Mesenteric fat pad (tissue), 1 donor: ENCODE measurements at regions not wholly inside any gene's neighbourhood (a gene's known extent, or its start where the extent isn't known, plus 50 kb on each side); places are given as distances from the start of the nearest gene placed in this dataset.

Experiments
- DNase-seq: peaks from one replicate; pipeline ENCODE4 v3.0.0-alpha.2; 2020; ENCODE audit warnings: low spot score
- donor health status: DM: yes; HTN: yes; CAD: no.

DNA sequence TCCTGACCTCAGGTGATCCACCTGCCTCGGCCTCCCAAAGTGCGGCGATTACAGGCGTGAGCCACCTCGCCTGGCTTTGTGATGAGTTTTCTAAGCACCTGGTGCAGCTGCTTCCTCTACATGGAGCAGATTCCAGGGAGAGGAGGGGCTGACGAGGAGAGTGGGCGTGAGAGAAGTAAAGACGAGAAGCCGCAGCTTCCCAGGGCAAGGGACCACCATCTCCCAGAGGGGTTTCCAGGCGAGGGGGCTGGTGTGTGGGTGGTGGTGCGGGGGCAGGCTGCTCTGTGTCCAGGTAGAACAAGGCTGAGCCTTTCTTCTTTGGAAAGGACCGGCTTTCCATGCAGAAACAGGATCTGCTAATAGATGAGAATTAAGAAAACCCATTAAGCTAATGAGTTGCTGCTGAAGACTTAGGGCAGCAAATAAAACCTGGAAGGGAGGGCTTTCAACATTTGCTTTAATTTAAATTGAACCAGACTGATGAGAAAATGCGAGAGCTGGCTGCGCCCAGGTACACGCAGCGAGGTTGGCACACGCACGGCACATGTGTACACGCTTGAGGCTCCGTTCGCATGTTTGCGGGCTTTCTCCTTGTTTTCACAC lies 236.7 kb downstream of the RBFOX3 start:
- no peak for DNase-seq

DNA sequence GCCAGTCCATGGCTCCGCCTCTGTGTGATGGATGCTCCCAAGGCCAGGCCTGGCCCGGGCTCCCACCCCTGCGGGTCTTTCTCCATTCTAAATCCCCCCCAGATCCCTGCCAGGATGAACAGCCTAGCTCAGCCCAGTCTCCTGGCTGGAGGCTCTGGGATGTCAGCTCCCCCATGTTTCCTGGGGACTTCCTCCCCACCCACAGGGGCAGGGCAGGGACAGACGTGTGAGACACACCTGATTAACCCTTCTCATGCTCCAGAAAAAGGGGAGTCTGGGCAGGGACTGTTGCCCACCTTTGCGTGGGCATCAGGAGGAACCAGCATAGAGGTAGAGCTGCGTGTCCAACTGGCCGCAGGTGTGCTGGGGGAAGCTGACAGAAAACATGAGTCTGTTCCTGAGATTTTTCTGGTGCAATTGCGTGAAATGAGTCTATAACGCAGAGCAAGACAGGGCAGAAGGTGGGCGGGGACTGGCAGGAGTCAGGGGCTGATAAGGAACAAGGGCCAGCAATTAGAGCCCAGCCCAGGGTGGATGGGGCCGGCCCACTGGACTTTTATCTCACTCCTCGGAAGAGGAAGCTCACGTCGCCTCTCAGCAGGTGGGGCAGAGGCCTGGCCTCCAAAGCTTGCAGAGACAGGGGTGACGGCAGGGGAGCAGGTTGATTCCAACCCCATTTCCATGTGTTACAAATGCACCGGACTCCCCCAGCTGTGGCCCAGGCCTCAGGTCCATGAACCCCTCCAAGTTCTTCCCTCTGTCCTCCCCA lies 238.2 kb downstream of the RBFOX3 start:
- no peak for DNase-seq

DNA sequence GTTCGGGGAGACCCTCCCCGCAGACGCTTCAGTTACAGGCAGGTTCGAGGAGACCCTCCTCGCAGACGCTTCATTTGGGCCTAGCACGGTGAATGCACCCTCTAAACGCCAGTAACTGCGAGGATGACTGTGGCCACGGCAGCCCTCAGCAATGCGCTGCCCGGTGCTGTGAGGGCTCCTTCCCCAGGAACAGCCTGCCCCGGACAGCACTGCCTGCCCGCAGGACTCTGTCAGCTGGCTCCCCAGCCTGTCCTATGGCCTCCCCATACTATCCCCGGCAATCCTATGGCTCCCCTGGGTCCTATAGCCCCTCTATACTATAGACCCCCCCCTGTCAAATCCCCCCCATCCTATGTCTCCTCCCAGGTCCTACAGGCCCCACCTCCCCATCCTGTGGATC lies 238.9 kb downstream of the RBFOX3 start:
- DNase-seq, result no peak

DNA sequence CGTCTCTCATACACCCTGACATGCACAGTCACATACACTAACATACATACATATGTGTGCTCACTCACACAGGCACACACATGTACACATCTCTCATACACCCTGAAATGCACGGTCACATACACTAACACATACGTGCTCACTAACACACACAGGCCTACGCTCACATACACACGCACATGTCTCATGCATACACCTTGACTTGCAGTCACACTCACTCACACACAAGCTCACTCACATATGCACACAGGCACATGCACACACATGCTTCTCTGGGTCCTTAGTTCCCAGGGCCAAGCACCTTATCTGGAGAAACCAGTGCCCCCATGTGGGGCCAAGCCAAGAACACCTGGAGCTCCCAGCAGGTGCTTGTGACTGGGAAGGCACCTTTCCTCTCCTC lies 240.3 kb downstream of the RBFOX3 start:
- DNase-seq, result no peak

DNA sequence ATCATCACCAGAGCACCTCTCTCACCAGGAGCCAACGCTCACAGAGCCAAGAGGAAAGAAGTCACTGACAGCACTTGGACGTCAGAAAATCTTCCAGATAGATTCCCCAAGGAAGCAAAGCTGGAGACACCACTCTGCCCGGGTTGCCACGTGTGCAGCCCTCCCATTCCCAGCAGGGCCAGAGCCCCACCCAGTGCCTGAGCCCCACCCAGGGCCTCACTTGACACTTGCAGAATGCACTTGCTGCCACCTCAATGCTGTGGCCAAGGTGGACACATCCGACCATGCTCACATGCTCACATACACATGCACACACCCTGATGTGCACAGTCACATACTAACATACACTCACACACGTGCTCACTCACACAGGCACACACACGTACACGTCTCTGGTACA lies 240.7 kb downstream of the RBFOX3 start:
- DNase-seq, result no peak

DNA sequence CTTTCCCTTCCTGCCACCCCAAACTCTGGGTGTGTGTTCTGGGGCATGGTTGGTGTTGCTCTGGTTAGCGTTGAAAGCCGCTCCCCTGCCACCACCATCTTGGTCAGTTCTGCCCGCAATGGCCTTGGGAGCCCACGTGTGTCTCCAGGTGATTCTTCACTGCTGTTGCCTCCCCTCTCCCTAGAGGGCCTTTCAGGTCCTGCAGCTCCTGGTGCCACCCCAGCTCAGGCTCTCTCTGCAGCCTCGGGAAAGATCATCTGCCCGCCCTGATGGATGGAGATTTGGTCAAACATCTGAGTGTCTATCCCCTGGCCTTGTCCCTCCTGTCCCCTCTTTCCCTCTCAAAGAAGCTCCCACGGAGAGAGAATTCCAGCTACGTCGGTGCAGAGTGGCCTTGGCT lies 241.3 kb downstream of the RBFOX3 start:
- no peak for DNase-seq

DNA sequence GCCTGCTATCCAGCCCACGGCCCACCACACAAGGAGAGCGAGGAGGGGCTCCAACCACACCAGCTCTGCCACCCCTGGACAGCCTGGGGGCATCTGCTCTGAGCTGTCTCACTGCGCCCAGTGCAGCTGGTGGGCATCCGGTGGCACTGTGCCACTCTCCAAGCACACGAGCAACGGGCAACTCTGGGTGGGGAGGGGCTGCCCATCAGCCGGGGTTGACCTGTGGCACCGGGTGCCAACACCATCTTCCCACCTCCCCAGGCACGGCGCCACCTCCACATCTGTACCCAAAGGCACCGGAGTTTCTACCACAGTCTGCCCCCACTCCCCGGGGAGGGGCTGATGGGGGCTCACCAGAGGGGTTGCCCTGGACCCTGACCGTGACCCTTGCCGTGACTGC lies 241.8 kb downstream of the RBFOX3 start:
- no peak for DNase-seq

DNA sequence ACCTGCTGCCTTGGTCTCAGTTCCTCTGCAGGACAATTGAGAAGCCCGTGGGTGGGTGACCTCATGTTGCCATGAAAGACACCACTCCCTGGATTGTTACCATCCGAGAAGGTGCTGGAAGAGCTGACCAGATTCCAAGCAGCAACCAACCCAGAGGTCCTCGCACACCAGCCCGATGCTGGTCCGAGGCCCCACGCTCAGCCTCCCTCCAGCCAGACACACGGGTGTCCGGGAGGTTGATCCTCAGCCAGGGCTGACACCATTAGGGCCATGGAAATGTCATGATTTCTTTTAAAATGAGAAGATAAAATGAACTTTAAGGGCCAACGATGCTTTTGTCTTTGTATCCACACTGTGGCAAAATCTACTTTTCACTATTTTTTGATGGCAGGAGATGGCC lies 242.3 kb downstream of the RBFOX3 start:
- DNase-seq, result no peak

DNA sequence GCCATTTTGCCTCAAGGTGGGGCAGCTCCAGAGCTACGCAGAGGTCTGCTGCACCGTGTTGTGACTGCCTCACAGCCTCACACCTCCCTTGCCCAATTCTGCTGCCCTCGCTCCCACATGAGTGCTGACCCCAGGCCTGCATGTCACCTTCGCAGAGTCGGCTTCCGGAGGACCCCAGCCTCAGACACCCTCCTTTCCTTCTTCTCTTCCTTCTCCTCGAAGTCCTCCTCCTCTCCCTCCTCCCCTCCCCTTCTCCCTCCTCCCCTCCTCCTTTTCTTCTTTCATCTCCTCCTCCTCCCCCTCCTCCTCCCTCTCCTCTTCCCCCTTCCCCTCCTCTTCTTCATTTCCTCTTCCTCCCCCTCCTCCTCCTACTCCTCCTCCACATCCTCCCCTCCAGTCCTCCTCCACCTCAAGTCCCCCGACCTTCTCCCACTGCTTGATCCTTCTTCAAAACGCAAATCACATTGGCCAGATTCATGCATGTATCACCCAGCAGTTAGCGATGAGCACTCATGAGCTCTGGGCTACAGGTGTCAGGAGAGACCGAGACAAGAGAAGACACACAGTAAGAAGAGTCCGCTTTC lies 243.8 kb downstream of the RBFOX3 start:
- DNase-seq, result no peak

DNA sequence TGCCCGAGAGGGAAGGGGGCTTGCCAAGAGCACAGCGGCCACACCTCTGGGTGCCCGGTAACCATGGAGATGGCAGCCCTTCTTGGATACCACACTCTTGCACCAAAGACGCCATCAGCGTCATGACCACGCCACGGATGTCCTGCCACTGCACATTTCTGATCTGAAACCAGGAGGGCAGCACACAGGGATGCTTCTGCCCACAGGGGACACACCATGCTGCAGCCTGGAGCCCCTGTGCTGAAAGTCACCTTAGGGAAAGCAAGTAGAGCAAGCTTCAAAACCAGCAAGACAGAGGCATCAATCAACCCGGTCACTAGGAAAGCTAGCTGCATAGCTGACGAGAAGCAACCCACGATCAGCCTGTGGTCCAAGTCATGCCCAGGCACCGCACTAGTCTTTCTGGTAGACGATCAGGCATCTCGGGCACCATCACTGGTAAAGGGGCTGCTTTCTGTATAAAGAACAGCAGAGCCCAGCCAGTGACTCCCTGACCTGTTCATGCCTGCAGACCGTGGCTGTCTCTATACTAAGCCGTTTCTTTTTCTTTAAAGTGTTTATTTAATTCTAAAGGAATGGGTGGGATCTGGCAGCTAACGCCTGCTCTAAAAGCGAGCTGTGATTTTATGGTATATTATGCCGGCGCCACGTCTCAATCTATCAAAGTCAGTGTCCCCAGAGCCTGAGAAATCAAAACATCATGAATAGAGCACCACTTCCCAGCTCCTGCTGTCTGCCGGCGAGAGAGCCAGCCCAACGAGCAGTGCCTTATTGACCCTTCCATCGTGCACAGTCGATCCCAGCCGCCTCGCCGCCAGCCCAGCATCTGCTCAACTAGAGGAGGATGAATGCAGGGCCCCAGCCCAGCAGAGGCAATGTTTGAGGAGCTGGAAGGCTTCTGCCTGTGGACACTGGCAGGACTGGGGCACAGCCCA lies 244.7 kb downstream of the RBFOX3 start:
- DNase-seq, result no peak

DNA sequence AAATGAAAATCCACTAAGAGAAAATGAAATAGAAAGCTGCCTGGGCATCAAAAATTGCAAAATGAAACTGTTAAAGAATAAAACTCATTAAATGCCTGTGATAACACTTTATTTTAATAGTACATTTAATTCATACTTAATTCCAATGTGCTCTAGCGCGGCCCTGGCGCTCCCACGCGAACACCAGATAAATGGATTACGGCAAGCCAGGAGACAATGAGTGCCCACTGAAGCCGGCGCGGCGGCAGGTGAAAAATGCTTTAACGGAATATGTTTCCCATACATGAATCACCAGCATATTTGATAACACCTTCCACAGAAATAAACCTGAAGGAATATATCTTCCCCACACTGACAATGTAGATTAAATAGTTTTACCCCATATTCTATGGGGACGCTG lies 245.5 kb downstream of the RBFOX3 start:
- DNase-seq, result no peak

DNA sequence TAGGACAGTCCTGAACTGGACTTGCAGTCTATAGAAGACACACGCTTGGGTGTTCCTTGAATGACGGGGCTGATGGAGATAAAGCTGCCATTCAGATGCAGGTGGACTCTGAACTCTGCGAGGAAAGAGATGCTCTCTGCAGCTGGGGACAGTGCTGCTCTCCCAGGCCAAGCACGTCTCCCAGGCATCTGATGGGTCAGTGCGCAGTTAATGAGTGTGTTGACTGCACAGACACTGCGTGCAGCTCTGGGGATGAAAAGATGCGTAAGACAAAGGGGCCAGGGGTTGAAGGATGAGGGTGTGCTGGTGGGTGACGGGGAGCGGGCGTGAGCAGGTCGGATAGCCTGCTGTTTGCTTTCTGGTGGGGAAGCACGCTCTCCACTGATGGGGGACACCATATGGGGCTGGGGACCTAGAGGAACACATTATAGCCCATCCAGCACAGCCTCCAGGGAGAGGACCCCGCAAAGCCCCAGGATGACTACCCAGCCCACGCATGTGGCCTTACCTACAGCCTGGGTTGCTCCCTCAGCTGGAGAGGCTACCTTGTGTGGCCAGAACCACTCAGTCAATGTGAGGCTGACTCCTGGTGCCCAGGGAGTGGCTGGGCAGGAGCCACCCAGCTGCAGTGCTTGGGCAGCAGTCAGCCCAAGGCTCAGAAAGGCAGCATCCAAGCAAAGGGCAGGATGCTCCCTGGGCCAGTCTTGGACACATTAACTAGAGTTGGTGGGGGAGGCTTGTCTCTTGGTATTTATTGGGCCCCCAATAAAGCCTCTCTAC lies 246.3 kb downstream of the RBFOX3 start:
- no peak for DNase-seq

DNA sequence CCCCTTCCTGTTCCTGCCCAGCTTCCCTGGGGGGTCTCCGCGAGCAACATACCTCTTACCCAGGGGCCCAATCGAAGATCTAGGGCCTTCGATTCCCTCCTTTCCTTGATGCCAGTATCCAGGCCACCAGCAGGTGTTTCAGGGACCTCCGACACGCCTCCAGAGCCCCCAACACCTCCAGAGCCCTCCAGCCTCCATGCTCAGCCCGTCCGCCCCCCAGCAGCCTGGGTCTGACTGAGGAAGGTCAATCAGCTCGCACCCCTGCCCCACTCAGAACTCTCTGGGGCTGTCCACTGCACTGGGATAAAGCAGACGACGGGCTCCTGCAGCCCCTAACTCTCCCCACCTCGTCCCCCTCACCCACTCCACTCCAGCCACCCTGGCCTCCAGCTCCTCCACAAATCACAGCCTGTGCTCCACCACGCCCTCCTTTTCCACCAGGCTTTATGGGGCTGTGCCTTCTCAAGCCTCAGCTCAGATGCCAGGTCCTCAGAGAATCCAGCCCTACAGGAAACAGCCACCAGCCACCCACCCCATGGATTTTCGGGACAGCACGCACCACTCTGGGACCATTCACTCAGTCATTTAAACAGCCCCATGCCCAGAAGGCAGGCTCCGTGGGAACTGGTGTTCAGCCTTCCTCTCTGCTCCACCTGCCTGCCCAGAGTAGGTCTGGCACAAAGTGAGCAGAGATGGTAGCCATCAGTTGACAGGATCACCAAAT lies 247.1 kb downstream of the RBFOX3 start:
- no peak for DNase-seq

DNA sequence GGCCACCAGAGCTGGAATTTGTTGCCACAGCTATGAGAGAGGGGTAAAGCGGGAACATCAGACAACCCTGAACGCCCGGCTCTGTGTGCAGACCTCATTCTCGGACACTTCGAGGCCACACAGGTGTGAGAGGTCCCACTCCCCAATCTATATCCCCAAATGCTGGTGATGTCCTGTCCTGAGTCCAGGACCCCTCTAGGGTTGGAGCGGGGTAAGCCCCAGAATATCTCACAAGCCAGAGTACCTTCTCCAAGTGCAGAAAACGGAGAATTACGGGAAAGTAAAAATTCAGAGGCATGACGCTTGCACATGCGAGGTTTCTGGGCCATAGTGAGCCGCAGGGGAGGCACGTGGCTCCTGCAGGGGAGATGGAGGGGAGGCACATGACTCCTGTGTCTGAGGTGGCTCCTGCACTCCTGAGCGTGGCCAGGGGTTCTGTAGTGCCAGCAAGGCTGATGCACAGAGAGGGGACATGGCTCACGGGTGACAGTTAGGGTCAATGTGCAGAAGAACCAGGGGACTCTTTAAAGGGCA lies 248.0 kb downstream of the RBFOX3 start:
- no peak for DNase-seq

DNA sequence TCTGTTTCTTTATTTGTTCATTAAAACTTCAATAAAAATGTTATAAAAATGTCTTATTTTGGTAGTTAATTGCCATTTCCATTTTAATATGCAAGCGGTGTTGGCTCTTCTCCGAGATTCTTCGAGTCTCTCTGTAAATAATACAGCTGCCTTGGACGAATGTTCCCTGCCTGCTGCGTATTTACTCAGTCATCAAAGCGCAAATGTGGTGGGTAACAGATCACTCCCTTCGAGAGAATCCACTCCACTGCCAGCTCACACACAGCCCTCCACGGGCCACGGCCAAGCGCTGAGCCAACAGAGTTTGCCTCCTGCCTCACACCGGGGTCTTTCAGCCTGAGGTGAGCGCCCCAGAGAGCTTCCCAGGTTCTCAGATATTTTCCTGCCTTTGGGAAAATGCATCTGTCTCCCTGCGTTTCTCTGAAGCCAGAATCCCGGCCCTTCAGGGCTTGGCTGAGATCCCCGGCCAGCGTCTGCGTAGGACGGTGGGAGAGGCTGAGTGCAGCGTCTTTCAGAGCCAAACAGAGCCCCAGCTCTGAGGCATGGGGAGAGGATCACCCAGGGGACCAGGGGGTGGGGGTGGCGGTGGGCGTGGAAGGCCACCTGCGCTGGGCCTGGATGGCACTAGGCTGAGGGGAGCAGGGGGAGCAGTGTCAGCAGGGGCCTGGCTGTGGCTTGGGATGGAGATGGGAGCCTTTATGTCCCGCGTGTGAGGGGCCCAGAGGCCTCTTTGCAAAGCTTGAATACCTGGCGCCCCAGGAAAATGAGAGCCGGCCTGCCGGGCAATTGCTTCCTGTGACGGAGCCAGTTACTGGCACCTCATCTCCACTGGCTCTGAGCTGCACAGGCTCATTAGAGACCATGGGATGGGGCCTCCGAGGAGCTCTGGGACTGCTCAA lies 248.7 kb downstream of the RBFOX3 start:
- DNase-seq, result no peak

DNA sequence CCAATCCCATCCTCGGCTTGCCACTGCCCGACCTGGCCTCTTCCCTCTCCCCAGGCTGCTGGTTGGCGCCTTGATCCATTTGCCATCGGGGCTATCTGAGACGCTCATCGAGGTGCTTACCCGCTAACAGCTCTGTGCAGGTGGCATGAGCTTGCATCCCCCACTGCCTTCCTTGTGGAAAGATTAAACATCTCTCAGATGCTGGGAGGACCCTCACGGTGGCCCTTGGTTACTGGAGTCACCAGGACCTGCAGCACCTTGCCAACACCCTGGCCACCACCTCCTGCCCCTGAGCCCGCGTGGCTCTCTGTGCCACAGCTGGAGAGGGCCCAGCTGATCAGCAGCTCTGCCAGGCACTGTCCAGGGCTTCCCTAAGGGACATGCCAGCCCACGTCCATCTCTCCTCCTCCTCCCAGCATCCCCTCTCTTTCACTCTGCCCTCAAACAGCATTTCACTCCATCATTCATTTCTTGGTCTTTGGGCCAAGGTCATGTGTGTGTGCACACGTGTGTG lies 249.6 kb downstream of the RBFOX3 start:
- no peak for DNase-seq

DNA sequence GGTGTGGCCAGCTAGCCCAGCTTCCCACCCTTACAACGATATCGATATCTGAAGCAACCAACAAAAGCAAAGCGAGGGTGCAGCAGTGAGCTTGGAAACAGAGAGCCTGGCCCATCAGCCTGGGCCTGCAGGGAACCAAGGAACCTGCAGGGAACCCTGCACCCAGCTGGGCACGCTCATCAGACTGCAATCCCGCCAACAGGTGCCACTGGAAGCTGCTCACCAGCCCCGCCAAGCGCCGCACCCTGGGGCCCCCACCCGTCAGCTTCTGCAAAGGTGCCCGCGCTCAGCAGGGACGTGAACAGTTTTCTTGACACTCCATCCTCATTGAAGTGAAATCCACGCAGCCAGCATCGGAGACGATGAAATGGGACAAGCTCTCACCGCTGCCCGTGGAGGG lies 250.7 kb downstream of the RBFOX3 start:
- DNase-seq, result no peak

DNA sequence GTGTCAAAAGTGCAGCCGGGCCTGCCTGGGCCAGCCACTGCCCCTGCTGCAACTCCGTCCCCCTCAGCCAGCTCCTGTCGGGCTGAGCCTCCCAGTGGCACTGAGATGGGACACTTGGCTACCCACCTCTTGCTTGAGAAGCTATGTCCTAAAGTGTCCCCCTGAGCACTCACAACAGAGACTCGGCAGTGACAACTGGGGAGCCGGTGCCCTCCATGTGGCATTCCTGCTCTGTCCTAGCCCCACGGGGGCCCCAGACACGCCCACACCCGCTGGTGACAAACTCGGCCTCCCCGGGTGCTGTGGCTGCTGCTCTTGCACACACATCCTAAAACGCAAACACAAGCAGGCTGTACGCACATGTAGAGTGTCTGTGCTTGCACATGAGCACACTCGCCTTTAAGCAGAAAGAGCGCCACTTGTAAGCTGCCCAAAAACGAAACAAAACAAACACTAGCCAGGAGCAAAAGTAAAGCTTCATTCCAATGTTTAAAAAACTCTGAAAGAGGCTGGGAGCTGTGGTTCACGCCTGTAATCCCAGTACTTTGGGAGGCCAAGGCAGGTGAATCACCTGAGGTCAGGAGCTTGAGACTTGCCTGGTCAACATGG lies 253.9 kb downstream of the RBFOX3 start:
- no peak for DNase-seq
